Coronary artery (tissue), 2 donors: ENCODE measurements at regions not wholly inside any gene's neighbourhood (a gene's known extent, or its start where the extent isn't known, plus 50 kb on each side); places are given as distances from the start of the nearest gene placed in this dataset.

Source experiments
- DNase-seq: peaks from one replicate; pipeline ENCODE4 v3.0.0-alpha.2; 2017; ENCODE audit warnings: low spot score
- H3K27ac ChIP-seq, 2 donors: fragments of 200-600 bp; sonication (generic); one replicate each; pipeline ENCODE4 v1.5.1; 2016 to 2019
- H3K4me3 ChIP-seq: fragments of 200-600 bp; sonication (generic); 2 replicates; pipeline ENCODE4 v1.5.1; 2016; ENCODE audit warnings: mild to moderate bottlenecking, moderate library complexity
- CTCF ChIP-seq: fragments of 200-600 bp; sonication (generic); IDR thresholded peaks from one replicate; pipeline ENCODE4 v1.5.1; 2019; ENCODE audit warnings: antibody characterized with exemption

DNA sequence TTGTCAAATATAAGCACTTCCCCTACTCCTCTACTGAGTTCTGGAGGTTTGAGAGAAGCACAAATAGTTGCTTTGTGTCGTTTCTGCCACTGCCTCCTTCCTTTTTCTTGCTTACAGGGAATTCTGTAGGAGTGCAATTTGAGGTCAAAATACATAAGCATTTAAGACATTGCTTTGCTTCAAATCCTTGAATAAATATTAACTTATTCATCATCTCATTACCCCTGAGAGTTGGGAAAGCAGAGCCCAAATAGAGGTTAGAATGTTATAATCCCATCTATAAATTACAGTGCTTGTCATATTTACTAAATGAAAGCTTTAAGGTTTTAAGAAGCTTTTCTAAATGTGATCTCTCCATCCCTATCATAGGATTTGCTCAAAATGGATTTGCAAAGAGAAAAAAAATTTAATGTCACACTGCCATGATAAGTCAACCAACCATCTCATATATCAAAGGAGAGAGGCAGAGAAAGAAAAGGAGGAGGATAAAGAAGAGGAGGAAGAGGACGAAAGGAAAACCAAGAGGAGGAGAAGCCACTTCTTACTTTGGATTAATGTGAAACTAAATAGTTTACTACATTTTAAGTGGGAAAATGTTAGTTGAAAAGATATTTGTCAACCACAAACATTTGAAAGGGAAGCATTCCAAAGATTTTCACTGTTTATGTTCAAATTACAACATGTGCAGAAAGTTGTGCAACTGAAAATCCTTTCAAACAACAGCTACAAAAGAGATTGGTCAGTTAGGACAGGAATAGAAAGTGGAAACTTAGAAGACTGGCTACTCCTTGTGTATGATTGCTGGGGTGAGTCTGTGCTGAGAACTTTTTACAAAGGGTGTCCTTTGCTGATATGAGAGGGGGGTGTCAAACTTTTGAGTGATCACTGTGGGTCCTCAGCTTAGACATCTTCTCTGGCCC is 277.3 kb upstream of the FN1 start:
- Histone ChIP-seq H3K27ac (peak overlapping the region; percentile 30 to 68), H3K4me3 (no peak overlapping the region)
- no peak for DNase-seq
- TF ChIP-seq CTCF = no peak

DNA sequence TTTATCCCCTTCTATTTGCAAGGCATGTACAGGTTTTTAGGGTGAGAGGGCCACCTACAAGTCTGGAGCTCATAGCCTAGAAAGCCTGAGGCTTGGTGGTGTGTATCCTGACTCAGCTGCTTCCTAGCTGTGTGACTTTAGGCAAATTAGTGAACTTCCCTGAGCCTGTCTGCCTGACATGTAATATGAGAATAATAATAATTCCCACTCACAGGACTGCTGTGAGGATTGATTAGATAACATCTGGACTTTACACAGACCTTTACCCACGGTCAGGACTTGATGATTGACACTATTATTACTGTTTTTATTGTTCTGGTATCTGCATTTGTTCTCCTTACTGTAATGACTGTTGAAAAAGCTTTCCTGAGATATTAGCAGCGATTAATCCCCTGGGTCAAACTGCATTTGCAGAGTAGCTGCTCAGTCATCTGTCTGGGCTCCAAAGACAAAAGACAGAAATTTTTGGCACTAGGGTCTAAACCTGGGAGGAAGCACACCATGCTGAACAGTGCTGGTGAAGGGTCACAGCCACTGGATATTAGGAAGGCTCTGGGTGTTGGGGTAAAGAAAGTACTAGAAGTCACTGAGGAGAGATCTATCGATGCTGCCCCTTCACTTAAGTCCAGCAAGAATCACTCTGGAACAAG is 276.5 kb upstream of the FN1 start:
- no peak for DNase-seq
- Histone ChIP-seq H3K4me3 (no peak overlapping the region), H3K27ac (peak overlapping the region; percentile 30 to 68)
- TF ChIP-seq CTCF = no peak

DNA sequence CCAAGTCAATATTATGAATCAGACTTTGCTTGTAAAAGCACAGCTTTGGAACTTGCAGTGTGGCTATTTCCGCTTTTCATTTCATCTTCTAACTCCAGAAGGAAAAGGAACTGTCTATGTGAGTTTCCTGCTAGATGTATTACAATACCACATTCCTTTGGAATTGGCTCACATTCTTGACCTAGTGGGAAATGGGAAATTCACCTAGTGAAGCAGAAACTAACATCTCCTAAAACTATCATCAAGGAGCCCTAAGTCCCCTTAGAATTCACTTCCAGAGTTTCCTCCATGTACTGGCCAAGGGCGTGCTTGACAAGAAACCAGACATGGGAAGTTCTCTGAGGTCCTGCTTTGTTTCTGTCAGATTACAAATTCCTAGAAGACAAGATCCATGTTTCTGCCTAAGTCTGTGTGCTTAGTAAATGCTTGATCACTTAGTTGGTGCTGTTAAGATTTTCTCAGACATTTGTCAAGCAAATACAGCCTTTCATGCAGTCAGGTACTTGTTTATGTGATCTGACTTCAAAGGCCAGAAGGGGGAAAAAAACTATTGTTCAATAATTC is 275.7 kb upstream of the FN1 start:
- Histone ChIP-seq H3K4me3 (no peak overlapping the region), H3K27ac (peak overlapping the region in 1 of 2 donors; percentile 53)
- DNase-seq = no peak
- TF ChIP-seq CTCF = no peak

DNA sequence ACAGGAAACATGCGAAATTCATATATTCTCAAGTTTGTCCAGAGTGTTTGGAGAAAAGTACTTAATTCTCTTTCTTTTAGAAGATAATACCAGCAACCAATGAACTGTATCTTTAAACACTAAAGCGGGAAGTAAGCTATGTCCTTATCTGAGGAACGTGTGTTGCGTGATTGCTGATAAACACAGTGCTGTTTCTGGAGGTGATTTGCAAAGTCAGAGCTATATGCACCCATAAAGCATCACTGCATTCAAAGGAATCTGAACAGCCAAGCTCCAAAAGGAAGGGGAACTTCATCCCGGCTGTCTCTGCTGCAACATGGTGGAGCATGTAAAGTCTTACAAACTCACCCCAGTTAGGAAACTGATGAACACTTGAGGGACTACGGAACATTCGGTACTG is 271.7 kb upstream of the FN1 start:
- H3K4me3 ChIP-seq = no peak overlapping the region
- no peak for DNase-seq
- TF ChIP-seq CTCF = no peak
- no peak overlapping the region for H3K27ac ChIP-seq

DNA sequence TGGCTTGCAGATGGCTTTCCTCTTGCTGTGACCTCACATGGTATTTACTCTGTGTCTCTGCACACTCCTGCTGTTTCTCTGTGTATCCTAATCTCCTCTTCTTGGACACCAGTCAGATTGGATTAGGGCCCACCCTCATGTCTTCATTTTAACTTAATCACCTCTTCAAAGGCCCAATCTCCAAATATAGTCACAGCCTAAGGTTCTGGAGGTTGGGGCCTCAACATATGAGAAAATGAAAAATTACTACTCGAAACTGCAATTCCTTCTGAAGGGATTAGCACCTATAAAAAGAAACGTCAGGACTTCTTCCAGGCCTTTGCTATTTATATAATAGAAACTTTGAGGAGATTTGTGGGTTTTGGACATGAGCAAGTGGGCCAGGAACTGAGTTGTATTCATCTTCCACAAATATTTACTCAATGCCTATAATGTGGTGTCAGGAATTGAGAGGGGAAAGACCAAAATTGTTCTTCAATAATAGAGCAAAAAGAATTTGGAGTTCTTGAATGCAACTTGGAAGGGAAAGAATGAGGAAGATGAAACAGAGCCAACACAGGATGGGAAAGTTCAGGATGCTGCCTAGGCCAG is 270.0 kb upstream of the FN1 start:
- Histone ChIP-seq H3K27ac (peak overlapping the region in 1 of 2 donors; percentile 42), H3K4me3 (no peak overlapping the region)
- no peak for TF ChIP-seq CTCF
- no peak for DNase-seq

- DNase-seq = no peak
- Histone ChIP-seq H3K27ac (peak overlapping the region in 1 of 2 donors; percentile 42), H3K4me3 (no peak overlapping the region)
- no peak for TF ChIP-seq CTCF
Observed at GRCh38 chr2:215705281-215705680, 269.4 kb upstream of the FN1 start.
